Right cardiac atrium (tissue), 5 donors: ENCODE measurements at regions not wholly inside any gene's neighbourhood (a gene's known extent, or its start where the extent isn't known, plus 50 kb on each side); places are given as distances from the start of the nearest gene placed in this dataset.

Experiments
- ATAC-seq, 2 donors: fragments of 200-7000 bp; cut with Tn5 transposase; one replicate each; pipeline versions ENCODE4 v1.8.0 to v1.9.1; 2020; ENCODE audit warnings: moderate library complexity in 2 of 2, mild to moderate bottlenecking in 1 of 2
- DNase-seq, 3 donors: peaks; one replicate each; pipeline ENCODE4 v3.0.0-alpha.2; 2020
- H3K27ac ChIP-seq: one replicate; pipeline ENCODE4 v1.5.1; 2013; ENCODE audit warnings: mild to moderate bottlenecking, low read length, control low read depth, moderate library complexity
- H3K27me3 ChIP-seq: one replicate; pipeline ENCODE4 v1.6.1; 2013; ENCODE audit not compliant: control insufficient read depth, insufficient read depth
- H3K4me1 ChIP-seq: one replicate; pipeline ENCODE4 v1.6.1; 2013; ENCODE audit warnings: low read length; ENCODE audit not compliant: control insufficient read depth, insufficient read depth
- H3K4me3 ChIP-seq: one replicate; pipeline ENCODE4 v1.5.1; 2013; ENCODE audit warnings: low read length, control low read depth
- H3K9me3 ChIP-seq: one replicate; pipeline ENCODE4 v1.6.1; 2013; ENCODE audit warnings: low read length; ENCODE audit not compliant: control insufficient read depth
- WGBS: extraction: QIAGEN DNeasy Blood & Tissue Kit; methylation state at CpG from one replicate; pipeline ENCODE4 v1.1.7; 2013; 5-methylcytosine and 5-hydroxymethylcytosine counted together
- intact Hi-C, 4 donors: fragments of 100-400 bp; cut with DNase I; formaldehyde crosslinking; loops; one replicate each; pipeline versions ENCODE4 v1.11.0 to v1.14.0; 2022 to 2023
- donor health status: healthy with polysubstance abuse.
- donor health status: DM: no; HTN: yes; CAD: no.
- donor health status: DM: no; HTN: no; CAD: no.
- donor health status: DM: no; HTN: yes; CAD: no; lungs with severe emphysema.
- donor health status: DM: yes; HTN: yes; CAD: no.

DNA sequence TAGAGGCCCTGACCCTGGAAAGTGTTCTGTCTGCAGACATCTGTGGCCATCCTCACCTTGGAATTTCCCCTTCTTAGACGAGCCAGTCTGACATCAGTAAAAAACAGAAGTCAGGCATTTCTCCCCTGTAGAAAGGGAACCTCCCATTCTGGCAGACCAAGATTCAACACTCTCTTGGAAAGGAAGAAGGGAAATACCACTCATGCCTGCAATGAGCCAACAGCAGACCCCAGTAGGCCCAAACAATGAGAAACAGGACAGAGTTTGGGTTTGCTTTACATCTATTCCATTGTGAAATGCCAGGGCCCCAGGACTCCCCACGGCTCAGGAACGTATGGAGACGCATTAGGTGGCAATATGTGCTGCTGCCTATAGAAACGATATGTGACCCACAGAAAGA, 264.0 kb upstream of the NSMCE3 start:
- no peaks in the 10 kb centered on the region for H3K27me3 ChIP-seq
- H3K9me3 ChIP-seq: no peaks in the 10 kb centered on the region
- 34% methylated on average over 5 of the region's 5 CpGs for WGBS
- DNase-seq (no peak), ATAC-seq (peak; percentile 60 to 72)
- intact Hi-C loops: no loop called here
- no peak overlapping the region for H3K4me3 ChIP-seq
- no peak overlapping the region for H3K27ac ChIP-seq
- no peaks in the 10 kb centered on the region for H3K4me1 ChIP-seq

DNA sequence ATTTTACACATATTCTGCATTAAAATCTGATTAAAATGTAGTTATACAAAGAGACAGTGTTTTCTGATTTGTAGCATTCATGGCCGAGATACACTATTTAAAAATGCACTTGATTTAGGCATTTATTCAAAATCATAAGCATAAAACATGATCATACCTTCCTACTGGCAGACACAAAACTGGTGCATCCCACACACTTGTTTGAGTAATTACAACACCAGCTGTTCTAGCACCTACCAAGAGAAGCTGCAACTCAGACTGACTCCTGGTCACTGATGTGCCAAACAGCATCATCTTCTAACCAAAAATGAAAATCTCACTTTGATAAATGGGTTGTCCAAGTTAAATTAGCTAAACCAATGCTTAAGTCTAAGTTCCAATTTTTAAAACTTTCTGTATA, 262.7 kb upstream of the NSMCE3 start:
- 81% methylated on average over 1 of the region's 1 CpG for WGBS

DNA sequence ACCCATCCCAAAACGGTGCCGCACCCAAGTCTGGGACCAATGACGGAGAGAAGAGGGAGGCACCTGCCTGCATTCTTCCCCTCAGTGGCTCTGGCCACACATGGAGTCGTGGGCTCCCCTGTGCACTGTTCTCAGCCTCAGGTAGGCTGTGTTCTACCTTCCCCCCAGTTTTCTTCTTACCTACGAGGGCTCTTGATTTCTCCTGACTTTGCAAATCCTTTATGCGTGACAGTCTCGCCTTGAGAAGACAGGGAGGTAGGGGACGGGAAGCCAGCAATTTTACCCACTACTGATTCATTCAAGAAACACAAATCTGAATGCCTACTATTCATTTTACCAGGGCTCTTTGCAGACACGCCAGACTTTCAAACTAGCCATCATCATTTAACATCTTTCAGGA, 261.3 kb upstream of the NSMCE3 start:
- Histone ChIP-seq H3K4me3 (no peak overlapping the region), H3K27me3 (no peaks in the 10 kb centered on the region), H3K27ac (no peak overlapping the region), H3K9me3 (no peaks in the 10 kb centered on the region), H3K4me1 (no peaks in the 10 kb centered on the region)
- no peak for DNase-seq
- 88% methylated on average over 9 of the region's 9 CpGs for WGBS
- ATAC-seq: no peak
- intact Hi-C loops: no loop called here

More for the DNA sequence above, 262.7 kb upstream of the NSMCE3 start:
- ATAC-seq (no peak), DNase-seq (no peak)
- intact Hi-C loops: no loop called here
- Histone ChIP-seq H3K4me1 (no peaks in the 10 kb centered on the region), H3K27ac (no peak overlapping the region), H3K4me3 (no peak overlapping the region), H3K9me3 (no peaks in the 10 kb centered on the region), H3K27me3 (no peaks in the 10 kb centered on the region)

DNA sequence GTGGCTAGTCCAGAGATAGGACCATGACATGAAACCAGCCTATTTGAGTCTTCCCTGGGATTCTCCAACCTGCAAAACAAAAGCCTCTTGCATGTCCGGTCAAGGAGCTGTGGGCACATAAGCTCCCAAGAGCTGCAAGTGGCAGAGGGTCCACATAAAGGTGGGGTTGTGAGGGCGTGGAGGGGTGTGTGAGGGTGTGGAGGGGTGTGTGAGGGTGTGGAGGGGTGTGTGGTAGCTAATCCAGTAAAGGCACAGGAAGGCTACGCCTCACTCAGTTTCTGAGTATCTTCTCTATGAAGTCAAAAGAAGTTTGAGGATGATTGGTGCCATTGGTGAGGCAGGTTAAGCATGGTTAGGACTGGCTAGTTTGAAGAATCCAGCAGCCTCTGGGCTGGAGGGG, 259.4 kb upstream of the NSMCE3 start:
- ATAC-seq (no peak), DNase-seq (no peak)
- Histone ChIP-seq H3K9me3 (no peaks in the 10 kb centered on the region), H3K4me3 (no peak overlapping the region), H3K27me3 (no peaks in the 10 kb centered on the region), H3K4me1 (no peaks in the 10 kb centered on the region), H3K27ac (no peak overlapping the region)
- intact Hi-C loops: no loop called here
- 87% methylated on average over 3 of the region's 3 CpGs for WGBS

DNA sequence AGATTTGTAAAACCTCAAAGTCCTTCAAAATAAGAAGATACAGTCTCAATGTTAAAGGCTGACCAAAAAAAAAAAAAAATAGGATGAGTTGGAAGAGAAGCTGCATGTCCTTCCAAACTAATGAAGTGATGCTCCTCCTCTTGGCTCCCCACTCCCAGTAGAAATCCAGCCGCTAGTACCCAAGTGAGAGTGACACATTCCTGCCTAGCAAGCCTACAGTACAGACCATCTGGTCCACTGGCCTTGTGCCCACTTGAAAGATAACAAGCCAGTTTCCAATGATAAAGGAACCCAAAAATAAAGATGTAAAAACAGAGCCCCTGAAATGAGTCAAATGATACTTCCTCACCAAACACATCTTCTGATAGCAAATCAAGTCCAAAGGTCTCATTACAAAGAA, 258.7 kb upstream of the NSMCE3 start:
- Histone ChIP-seq H3K27me3 (no peaks in the 10 kb centered on the region), H3K4me1 (no peaks in the 10 kb centered on the region), H3K4me3 (no peak overlapping the region), H3K9me3 (no peaks in the 10 kb centered on the region), H3K27ac (no peak overlapping the region)
- intact Hi-C loops: no loop called here
- peak; percentile 66 to 87 for ATAC-seq
- WGBS: 42% methylated on average over 1 of the region's 1 CpG
- DNase-seq: peak in 1 of 3 donors; percentile 54

DNA sequence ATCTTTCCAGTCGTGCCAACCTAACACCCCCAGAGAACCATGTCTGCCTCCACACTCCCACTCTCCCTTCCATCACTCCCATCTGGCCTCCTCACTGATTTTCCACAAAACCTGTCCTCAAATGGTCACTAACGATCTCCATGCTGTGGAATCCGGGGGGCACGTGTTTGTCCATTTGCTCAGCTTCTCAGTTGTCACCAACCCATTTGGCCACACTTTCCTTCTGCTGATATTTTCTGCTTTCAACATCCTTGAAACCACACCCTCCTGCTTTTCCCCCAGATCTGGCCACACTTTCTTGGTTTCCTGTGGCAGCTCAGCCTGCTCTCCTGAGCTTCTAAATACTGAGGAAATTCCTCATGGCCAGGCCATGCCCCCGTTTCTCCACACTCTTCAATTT, 257.2 kb upstream of the NSMCE3 start:
- WGBS: 49% methylated on average over 5 of the region's 5 CpGs
- intact Hi-C loops: no loop called here

DNA sequence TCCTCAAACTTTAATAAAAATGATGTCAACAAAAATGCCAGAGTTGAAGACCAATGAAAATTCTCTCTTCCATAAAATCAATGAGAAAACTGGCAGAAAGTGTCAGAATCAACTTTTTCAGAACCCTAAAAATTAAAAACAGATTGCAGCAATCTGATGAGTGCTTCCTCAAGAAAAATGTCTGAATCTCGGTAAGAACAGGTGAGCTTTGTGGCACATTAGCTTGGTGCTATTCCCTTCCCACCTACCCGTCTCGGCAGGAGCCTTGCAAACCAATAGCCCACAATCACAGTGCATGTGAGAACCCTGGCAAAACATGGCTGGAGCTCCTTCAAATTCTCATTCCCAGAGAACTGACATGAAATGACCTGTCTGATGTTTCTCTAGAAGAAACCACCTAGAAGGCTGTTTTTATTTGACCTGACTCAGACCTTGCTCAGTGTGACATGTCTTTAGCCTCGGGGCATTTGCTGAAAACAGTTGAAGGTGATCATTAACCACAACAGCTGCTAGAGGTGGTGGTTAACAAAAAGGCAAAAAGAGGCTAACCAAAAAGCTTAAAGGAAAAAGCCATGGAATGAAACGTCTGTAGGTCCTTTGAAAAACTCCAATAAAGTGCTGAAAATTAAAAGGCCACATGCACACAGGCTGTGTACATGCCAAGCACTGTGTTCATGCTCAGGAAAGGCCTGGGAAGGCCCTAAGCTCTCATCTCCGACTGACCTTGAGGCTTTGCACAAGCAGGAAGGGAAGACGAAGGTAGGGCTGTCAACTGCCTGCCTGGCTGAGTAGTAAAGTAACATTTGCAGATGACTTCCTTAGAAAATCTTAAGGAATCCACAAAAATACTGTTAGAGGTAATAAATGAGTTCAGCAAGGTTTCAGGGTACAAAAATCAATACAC, 253.0 kb upstream of the NSMCE3 start:
- WGBS: 71% methylated on average over 7 of the region's 7 CpGs
- intact Hi-C loops: no loop called here
- H3K4me1 ChIP-seq: no peaks in the 10 kb centered on the region

More for the DNA sequence above, 257.2 kb upstream of the NSMCE3 start:
- Histone ChIP-seq H3K27me3 (no peaks in the 10 kb centered on the region), H3K4me3 (no peak overlapping the region), H3K9me3 (no peaks in the 10 kb centered on the region), H3K27ac (no peak overlapping the region), H3K4me1 (no peaks in the 10 kb centered on the region)
- ATAC-seq (no peak), DNase-seq (no peak)

DNA sequence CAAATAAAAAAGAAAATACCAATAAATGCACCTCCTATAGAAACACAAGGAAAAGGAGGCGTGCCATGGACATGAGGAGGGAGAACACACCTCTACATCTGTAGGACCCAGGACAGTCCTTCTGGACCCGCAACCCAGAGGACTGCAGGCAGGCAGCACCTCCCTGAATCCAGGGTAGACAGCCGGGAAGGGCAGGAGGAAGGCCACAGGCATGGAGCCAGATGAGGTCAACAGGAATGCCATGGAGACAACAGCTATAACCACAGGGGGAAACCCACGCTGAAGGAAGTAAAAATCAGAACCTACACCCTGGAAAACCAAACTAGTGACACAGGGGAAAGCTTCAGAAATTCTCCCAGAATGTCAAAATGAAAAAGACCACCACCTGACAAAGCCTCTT, 248.8 kb upstream of the NSMCE3 start:
- no peaks in the 10 kb centered on the region for H3K4me1 ChIP-seq
- no peak overlapping the region for H3K27ac ChIP-seq
- H3K4me3 ChIP-seq: no peak overlapping the region
- intact Hi-C loops: no loop called here
- H3K27me3 ChIP-seq: no peaks in the 10 kb centered on the region
- DNase-seq (peak in 2 of 3 donors; percentile 30 to 70), ATAC-seq (peak; percentile 67 to 90)
- 54% methylated on average over 4 of the region's 4 CpGs for WGBS
- H3K9me3 ChIP-seq: no peaks in the 10 kb centered on the region

More for the DNA sequence above, 253.0 kb upstream of the NSMCE3 start:
- Histone ChIP-seq H3K9me3 (no peaks in the 10 kb centered on the region), H3K27ac (no peak overlapping the region), H3K4me3 (no peak overlapping the region), H3K27me3 (no peaks in the 10 kb centered on the region)
- ATAC-seq (no peak), DNase-seq (no peak)

DNA sequence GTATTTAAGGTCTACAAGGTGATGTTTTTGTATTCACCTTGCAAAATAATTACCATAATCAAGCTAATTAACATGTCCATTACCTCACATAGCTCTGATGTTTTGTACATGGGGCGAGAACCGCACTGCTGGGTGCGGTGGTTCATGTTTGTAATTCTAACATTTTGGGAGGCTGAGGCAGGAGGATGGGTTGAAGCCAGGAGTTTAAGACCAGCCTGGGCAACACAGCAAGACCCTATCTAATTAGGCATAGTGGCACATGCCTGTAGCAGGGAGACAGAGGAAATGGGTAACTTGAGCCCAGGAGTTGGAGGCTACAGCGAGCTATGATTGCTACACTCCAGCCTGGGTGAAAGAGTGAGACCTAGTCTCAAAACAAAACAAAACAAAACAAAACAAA, 248.2 kb upstream of the NSMCE3 start:
- DNase-seq (no peak), ATAC-seq (no peak)
- Histone ChIP-seq H3K4me3 (no peak overlapping the region), H3K9me3 (no peaks in the 10 kb centered on the region), H3K27me3 (no peaks in the 10 kb centered on the region), H3K4me1 (no peaks in the 10 kb centered on the region), H3K27ac (no peak overlapping the region)
- intact Hi-C loops: no loop called here
- WGBS: 96% methylated on average over 4 of the region's 4 CpGs

DNA sequence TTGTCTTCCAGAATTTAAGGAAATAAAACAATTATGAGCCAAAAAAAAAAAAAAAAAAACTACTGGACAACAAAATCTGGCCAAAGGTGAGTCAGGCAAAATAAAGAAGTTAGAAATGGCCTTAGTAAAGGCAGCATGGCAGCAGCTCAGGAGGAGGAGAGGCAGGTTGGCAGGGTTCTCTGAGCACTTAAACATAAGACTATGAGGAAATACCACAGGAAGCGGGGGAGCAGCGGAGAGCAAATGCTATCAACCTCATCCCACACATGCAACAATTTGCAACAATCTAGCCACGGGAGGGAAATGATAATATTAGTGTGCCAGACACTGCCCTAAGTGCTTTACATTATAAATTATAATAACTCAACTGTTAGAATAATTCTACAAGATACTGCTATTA, 247.3 kb upstream of the NSMCE3 start:
- 40% methylated on average over 3 of the region's 3 CpGs for WGBS
- H3K27me3 ChIP-seq: no peaks in the 10 kb centered on the region
- no peak for DNase-seq
- no peak overlapping the region for H3K4me3 ChIP-seq
- H3K4me1 ChIP-seq: no peaks in the 10 kb centered on the region
- intact Hi-C loops: no loop called here
- no peak overlapping the region for H3K27ac ChIP-seq
- no peak for ATAC-seq
- H3K9me3 ChIP-seq: no peaks in the 10 kb centered on the region

DNA sequence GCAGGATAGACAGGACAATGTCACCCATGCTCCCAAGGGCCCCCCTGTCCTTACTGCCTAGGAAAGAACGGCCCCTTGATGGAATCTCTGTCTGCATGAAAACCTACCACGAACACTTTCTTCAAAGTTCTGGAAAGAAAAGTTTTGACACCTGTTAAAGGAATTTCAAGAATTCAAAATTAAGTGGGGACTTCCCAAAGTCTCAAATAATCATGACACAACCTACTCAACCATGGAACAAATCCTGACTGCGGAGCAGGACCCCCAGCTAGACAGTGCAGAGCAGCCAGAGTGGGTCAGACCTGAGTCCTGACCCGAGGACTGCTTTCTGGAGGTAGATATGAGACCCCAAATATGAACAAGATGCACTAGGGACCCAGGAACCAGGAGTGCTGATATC, 245.3 kb upstream of the NSMCE3 start:
- ATAC-seq (no peak), DNase-seq (no peak)
- Histone ChIP-seq H3K4me1 (no peaks in the 10 kb centered on the region), H3K4me3 (no peak overlapping the region), H3K27me3 (no peaks in the 10 kb centered on the region), H3K9me3 (no peaks in the 10 kb centered on the region), H3K27ac (no peak overlapping the region)
- intact Hi-C loops: no loop called here
- 79% methylated on average over 4 of the region's 4 CpGs for WGBS
